Fibroblast of lung (primary cell): ENCODE measurements at regions not wholly inside any gene's neighbourhood (a gene's known extent, or its start where the extent isn't known, plus 50 kb on each side); places are given as distances from the start of the nearest gene placed in this dataset.
"Not testable (repeated sequence)": the region's sequence is repeated elsewhere in the genome, so short reads cannot be mapped to it uniquely, and the experiment has no call there.

ENCODE experiments used
- EZH2 ChIP-seq: IDR thresholded peaks from 2 replicates; pipeline ENCODE4 v1.5.1; 2012; ENCODE audit warnings: low read length, control low read depth, mild to moderate bottlenecking; ENCODE audit errors: missing control alignments
- TF ChIP-seq, protein P1 (sequence below), 2 donors: IDR thresholded peaks in 1 of 2; conservative IDR thresholded peaks in 1 of 2; 1 replicate in 1 of 2; 2 replicates in 1 of 2; pipeline ENCODE4 v1.5.1; 2011 to 2012; ENCODE audit warnings: low read length in 2 of 2, control low read depth in 1 of 2, inconsistent platforms in 1 of 2, low read depth in 1 of 2, mild to moderate bottlenecking in 1 of 2

DNA sequence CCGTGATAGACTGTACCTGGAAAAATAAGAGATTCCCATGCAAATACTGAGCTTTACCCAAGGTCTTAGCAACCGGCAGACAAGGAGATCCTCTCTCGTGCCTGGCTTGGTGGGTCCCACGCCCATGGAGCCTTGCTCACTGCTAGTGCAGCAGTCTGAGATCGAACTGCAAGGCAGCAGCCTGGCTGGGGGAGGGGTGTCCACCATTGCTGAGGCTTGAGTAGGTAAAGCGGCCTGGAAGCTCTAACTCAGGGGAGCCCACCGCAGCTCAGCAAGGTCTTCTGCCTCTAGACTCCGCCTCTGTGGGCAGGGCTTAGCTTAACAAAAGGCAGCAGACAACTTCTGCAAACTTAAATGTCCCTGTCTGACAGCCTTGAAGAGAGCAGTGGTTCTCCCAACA is 778.4 kb upstream of the SLC35B3 start:
- TF ChIP-seq, protein P1, sequence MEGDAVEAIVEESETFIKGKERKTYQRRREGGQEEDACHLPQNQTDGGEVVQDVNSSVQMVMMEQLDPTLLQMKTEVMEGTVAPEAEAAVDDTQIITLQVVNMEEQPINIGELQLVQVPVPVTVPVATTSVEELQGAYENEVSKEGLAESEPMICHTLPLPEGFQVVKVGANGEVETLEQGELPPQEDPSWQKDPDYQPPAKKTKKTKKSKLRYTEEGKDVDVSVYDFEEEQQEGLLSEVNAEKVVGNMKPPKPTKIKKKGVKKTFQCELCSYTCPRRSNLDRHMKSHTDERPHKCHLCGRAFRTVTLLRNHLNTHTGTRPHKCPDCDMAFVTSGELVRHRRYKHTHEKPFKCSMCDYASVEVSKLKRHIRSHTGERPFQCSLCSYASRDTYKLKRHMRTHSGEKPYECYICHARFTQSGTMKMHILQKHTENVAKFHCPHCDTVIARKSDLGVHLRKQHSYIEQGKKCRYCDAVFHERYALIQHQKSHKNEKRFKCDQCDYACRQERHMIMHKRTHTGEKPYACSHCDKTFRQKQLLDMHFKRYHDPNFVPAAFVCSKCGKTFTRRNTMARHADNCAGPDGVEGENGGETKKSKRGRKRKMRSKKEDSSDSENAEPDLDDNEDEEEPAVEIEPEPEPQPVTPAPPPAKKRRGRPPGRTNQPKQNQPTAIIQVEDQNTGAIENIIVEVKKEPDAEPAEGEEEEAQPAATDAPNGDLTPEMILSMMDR (conservative IDR thresholded peaks at IDR 0.05 in 1 of 2, IDR thresholded peaks at IDR 0.05 in 1 of 2; ENCODE audit: low read depth in 1 of 2, low read length in 2 of 2), result not testable (repeated sequence)
- TF ChIP-seq EZH2, result not testable (repeated sequence)
